Adrenal gland (tissue), 9 donors: ENCODE measurements at regions not wholly inside any gene's neighbourhood (a gene's known extent, or its start where the extent isn't known, plus 50 kb on each side); places are given as distances from the start of the nearest gene placed in this dataset.

Source experiments
- DNase-seq, 7 donors: peaks; one replicate each; pipeline ENCODE4 v3.0.0-alpha.2; 2019 to 2020
- H3K27ac ChIP-seq, 5 donors: fragments of 200-600 bp; sonication (generic) in 4 of 5; 1 replicate in 3 of 5; 2 replicates in 2 of 5; pipeline versions ENCODE4 v1.5.1 to v1.8.0; 2016 to 2020; ENCODE audit warnings: mild to moderate bottlenecking in 1 of 5
- H3K27me3 ChIP-seq: fragments of 200-600 bp; 2 replicates; pipeline ENCODE4 v1.8.0; 2021
- H3K36me3 ChIP-seq, 2 donors: fragments of 200-600 bp; replicated peaks in 1 of 2; 1 replicate in 1 of 2; 2 replicates in 1 of 2; pipeline versions ENCODE4 v1.5.1 to v1.8.0; 2018 to 2022
- H3K4me1 ChIP-seq, 2 donors: fragments of 200-600 bp; replicated peaks in 1 of 2; 1 replicate in 1 of 2; 2 replicates in 1 of 2; pipeline versions ENCODE4 v1.5.1 to v1.8.0; 2018 to 2021
- H3K4me3 ChIP-seq, 4 donors: fragments of 200-600 bp; sonication (generic) in 3 of 4; one replicate each; pipeline ENCODE4 v1.5.1; 2016 to 2018
- H3K9me3 ChIP-seq, 3 donors: fragments of 200-600 bp; sonication (generic) in 1 of 3; replicated peaks in 1 of 3; 1 replicate in 2 of 3; 2 replicates in 1 of 3; pipeline versions ENCODE4 v1.5.1 to v1.8.0; 2016 to 2021
- CTCF ChIP-seq, 6 experiments: fragments of 450-650 bp in 4 of 6; fragments of 200-600 bp in 2 of 6; sonication (generic) in 1 of 6; IDR thresholded peaks; 1 replicate in 5 of 6; 2 replicates in 1 of 6; pipeline versions ENCODE4 v1.5.1 to v1.8.0; 2016 to 2021; ENCODE audit warnings: antibody characterized with exemption in 6 of 6, mild to moderate bottlenecking in 2 of 6, moderate library complexity in 1 of 6
- POLR2A ChIP-seq, 2 donors: fragments of 450-650 bp; IDR thresholded peaks; one replicate each; pipeline ENCODE4 v1.6.1; 2017; ENCODE audit warnings: antibody characterized with exemption in 2 of 2, mild to moderate bottlenecking in 2 of 2, moderate library complexity in 1 of 2
- WGBS, 4 donors: extraction: QIAGEN DNeasy Blood & Tissue Kit in 2 of 4; methylation state at CpG; one replicate each; pipeline versions ENCODE4 v1.1.5 to v1.1.7; 2013 to 2017; 5-methylcytosine and 5-hydroxymethylcytosine counted together
- intact Hi-C, 2 donors: fragments of 100-400 bp; cut with DNase I; formaldehyde crosslinking; loops; one replicate each; pipeline versions ENCODE4 v1.14.1 to v1.15.0; 2022 to 2023
- donor health status: healthy with polysubstance abuse.
- donor health status: Bipolar disorder and iron deficiency.
- donor health status: DM: yes; HTN: yes; CAD: no.
- donor health status: DM: no; HTN: no; CAD: no.
- donor health status: DM: no; HTN: no; CAD: no.

- Histone ChIP-seq H3K36me3 (no peaks in the 10 kb centered on the region), H3K27ac (no peak overlapping the region), H3K27me3 (no peaks in the 10 kb centered on the region), H3K4me1 (no peaks in the 10 kb centered on the region), H3K4me3 (no peak overlapping the region), H3K9me3 (no peaks in the 10 kb centered on the region)
- 73 to 86% (median 79%) methylated on average over 5 of the region's 5 CpGs for WGBS, 4 donors
- TF ChIP-seq CTCF (IDR thresholded peaks at IDR 0.05) (no peak), POLR2A (IDR thresholded peaks at IDR 0.05) (no peak)
- intact Hi-C loops = no loop called here
- DNase-seq = no peak
Observed at GRCh38 chr4:188915175-188915574, 775.9 kb downstream of the TRIML1 start.

DNA sequence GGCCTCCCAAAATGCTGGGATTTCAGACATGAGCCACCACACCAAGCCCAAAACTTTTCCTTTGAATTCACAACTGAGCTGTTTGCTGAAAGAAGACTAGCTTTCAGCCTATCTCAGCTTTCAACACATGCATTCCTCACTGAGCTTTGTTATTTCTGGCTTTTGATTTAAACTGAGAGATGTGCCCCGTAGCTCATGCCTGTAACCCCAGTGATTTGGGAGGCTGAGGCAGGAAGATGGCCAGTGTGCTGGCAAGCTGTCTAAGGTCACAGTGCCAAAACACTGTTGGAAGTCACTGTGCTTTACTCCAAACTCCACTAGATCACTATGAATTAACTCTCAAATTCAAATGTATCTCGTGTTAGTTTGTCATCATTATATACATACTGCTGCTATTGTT, 779.5 kb downstream of the TRIML1 start:
- 28 to 52% (median 44%) methylated on average over 2 of the region's 2 CpGs for WGBS, 4 donors
- no peaks in the 10 kb centered on the region for H3K9me3 ChIP-seq
- no peaks in the 10 kb centered on the region for H3K4me1 ChIP-seq
- no peaks in the 10 kb centered on the region for H3K36me3 ChIP-seq
- H3K27ac ChIP-seq = no peak overlapping the region
- intact Hi-C loops = no loop called here
- no peaks in the 10 kb centered on the region for H3K27me3 ChIP-seq
- TF ChIP-seq CTCF (IDR thresholded peaks at IDR 0.05) (no peak), POLR2A (IDR thresholded peaks at IDR 0.05) (no peak)
- no peak overlapping the region for H3K4me3 ChIP-seq
- no peak for DNase-seq

- WGBS, 4 donors = 75 to 97% (median 91%) methylated on average over 2 of the region's 2 CpGs
- intact Hi-C loops = no loop called here
- TF ChIP-seq CTCF (IDR thresholded peaks at IDR 0.05) = no peak
- no peak for TF ChIP-seq POLR2A (IDR thresholded peaks at IDR 0.05)
Observed at GRCh38 chr4:188930822-188931221, 791.6 kb downstream of the TRIML1 start.

GRCh38 chr4:188934320-188934962, 795.2 kb downstream of the TRIML1 start:
- Histone ChIP-seq H3K4me3 (no peak overlapping the region), H3K9me3 (no peaks in the 10 kb centered on the region)
- 60 to 70% (median 63%) methylated on average over 5 of the region's 5 CpGs for WGBS, 4 donors

More at GRCh38 chr4:188930822-188931221, 791.6 kb downstream of the TRIML1 start:
- H3K4me3 ChIP-seq = no peak overlapping the region
- H3K36me3 ChIP-seq = no peaks in the 10 kb centered on the region
- no peaks in the 10 kb centered on the region for H3K4me1 ChIP-seq
- H3K9me3 ChIP-seq = no peaks in the 10 kb centered on the region
- no peak for DNase-seq
- H3K27ac ChIP-seq = no peak overlapping the region
- no peaks in the 10 kb centered on the region for H3K27me3 ChIP-seq

More at GRCh38 chr4:188934320-188934962, 795.2 kb downstream of the TRIML1 start:
- no peaks in the 10 kb centered on the region for H3K36me3 ChIP-seq
- TF ChIP-seq CTCF (IDR thresholded peaks at IDR 0.05) = no peak
- H3K27ac ChIP-seq = no peak overlapping the region
- DNase-seq = peak in 1 of 7 donors; percentile 8
- H3K27me3 ChIP-seq = no peaks in the 10 kb centered on the region
- intact Hi-C loops = no loop called here
- H3K4me1 ChIP-seq = no peaks in the 10 kb centered on the region
